ENCODE measurements at regions not wholly inside any gene's neighbourhood (a gene's known extent, or its start where the extent isn't known, plus 50 kb on each side); places are given as distances from the start of the nearest gene placed in this dataset.

DNA sequence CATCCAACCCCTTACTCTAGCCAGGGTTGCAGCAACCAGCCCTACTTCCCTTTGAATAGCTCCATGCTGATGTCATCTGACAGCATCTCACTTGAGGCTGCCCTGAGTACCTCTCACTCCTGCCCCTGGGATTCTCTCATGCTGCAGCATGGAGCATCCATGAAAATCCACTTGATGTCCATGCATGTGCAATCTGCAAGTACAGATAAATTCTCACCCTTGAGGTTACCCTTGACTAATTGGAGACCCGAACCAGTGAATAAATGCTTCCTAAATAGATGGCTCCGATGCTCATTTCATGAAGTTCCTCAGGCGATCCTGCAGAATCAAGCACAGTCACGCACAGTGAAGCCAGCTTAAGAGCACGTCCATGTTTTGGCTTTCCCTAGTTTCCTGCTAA lies 298.3 kb downstream of the RBM43 start:
- Histone ChIP-seq H3K18ac (ENCODE audit: insufficient read length, low read depth, low read length) (no peak overlapping the region), H3K14ac (ENCODE audit: insufficient read depth, low read length) (no peak overlapping the region), H3K23me2 (ENCODE audit: insufficient read length, low read depth, low read length, poor library complexity, severe bottlenecking) (no peaks in the 10 kb centered on the region), H2BK12ac (ENCODE audit: insufficient read length, low read depth, low read length) (no peak overlapping the region), H3K23ac (ENCODE audit: insufficient read length, low read depth, low read length) (no peak overlapping the region), H4K20me1 (ENCODE audit: control insufficient read depth, insufficient read depth, insufficient read length) (no peaks in the 10 kb centered on the region), H2BK20ac (ENCODE audit: low read depth, low read length, poor library complexity, severe bottlenecking) (no peak overlapping the region), H2AFZ (ENCODE audit: low read length) (no peak overlapping the region), H3K79me1 (ENCODE audit: insufficient read depth, low read depth, low read length, poor library complexity, severe bottlenecking) (no peaks in the 10 kb centered on the region), H3K4ac (ENCODE audit: low read depth, low read length) (no peak overlapping the region), H3K4me1 (ENCODE audit: insufficient read depth, low read length) (no peaks in the 10 kb centered on the region), H4K5ac (ENCODE audit: insufficient read length, low read depth, low read length) (no peak overlapping the region), H3K56ac (ENCODE audit: insufficient read length, low read depth, low read length) (no peak overlapping the region), H3K27me3 (ENCODE audit: insufficient read depth, low read length) (no peaks in the 10 kb centered on the region), H4K8ac (replicated peaks; ENCODE audit: insufficient read length, low read depth, low read length) (no peak overlapping the region), H2BK120ac (ENCODE audit: low read depth, low read length, poor library complexity, severe bottlenecking) (no peak overlapping the region), H3K79me2 (ENCODE audit: insufficient read depth, low read length) (no peaks in the 10 kb centered on the region; the same call in 1 of the 2 replicates), H3T11ph (ENCODE audit: low read length) (no peak overlapping the region), H2BK15ac (ENCODE audit: low read depth, low read length) (no peak overlapping the region), H3K27ac (ENCODE audit: insufficient read length, low read depth, low read length) (no peak overlapping the region), H3K4me2 (ENCODE audit: insufficient read depth, insufficient read length, low read length) (no peak overlapping the region), H3K9me3 (ENCODE audit: control insufficient read depth, low read depth, low read length) (no peaks in the 10 kb centered on the region), H4K91ac (ENCODE audit: insufficient read length, low read depth, low read length) (no peak overlapping the region), H3K9ac (ENCODE audit: extremely low read depth, insufficient read length, low read length) (no peak overlapping the region), H2AK5ac (ENCODE audit: insufficient read length, low read length) (no peak overlapping the region), H2BK5ac (ENCODE audit: insufficient read length, low read length) (no peak overlapping the region)
- Mint-ChIP-seq H3K4me3 (no peak overlapping the region), H3K4me1 (no peaks in the 10 kb centered on the region), H3K27me3 (ENCODE audit: low read depth) (no peaks in the 10 kb centered on the region; the same call in 1 of the 2 replicates), H3K9me3 (peaks cover 0 to 6% of the 10 kb centered on the region in 2 experiments; a peak in 4 of 5 replicates), H3K36me3 (ENCODE audit: insufficient read depth in 1 of 3, low read depth in 3 of 3) (peaks cover 0 to 8% (median 0%) of the 10 kb centered on the region in 3 experiments; a peak in 5 of 7 replicates), H3K27ac (no peak overlapping the region)
- DNase-seq: no peak
- TF ChIP-seq, protein P1, sequence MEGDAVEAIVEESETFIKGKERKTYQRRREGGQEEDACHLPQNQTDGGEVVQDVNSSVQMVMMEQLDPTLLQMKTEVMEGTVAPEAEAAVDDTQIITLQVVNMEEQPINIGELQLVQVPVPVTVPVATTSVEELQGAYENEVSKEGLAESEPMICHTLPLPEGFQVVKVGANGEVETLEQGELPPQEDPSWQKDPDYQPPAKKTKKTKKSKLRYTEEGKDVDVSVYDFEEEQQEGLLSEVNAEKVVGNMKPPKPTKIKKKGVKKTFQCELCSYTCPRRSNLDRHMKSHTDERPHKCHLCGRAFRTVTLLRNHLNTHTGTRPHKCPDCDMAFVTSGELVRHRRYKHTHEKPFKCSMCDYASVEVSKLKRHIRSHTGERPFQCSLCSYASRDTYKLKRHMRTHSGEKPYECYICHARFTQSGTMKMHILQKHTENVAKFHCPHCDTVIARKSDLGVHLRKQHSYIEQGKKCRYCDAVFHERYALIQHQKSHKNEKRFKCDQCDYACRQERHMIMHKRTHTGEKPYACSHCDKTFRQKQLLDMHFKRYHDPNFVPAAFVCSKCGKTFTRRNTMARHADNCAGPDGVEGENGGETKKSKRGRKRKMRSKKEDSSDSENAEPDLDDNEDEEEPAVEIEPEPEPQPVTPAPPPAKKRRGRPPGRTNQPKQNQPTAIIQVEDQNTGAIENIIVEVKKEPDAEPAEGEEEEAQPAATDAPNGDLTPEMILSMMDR (conservative IDR thresholded peaks at IDR 0.05): no peak
- WGBS (ENCODE audit: extremely low coverage, insufficient read length, low lambda C conversion rate): no CpG with 5 or more reads among the region's 5 CpGs

Data from H9 (cell line).